Astrocyte of the spinal cord (primary cell): ENCODE measurements at regions not wholly inside any gene's neighbourhood (a gene's known extent, or its start where the extent isn't known, plus 50 kb on each side); places are given as distances from the start of the nearest gene placed in this dataset.

ENCODE experiments used
- DNase-seq: peaks from one replicate; pipeline ENCODE4 v3.0.0; 2011; ENCODE audit warnings: low read depth, low spot score
- H3K4me3 ChIP-seq: 2 replicates; pipeline ENCODE4 v1.5.1; 2011; ENCODE audit warnings: low read depth, mild to moderate bottlenecking, low read length, moderate library complexity
- CTCF ChIP-seq: IDR thresholded peaks from 2 replicates; pipeline ENCODE4 v1.5.1; 2012; ENCODE audit warnings: low read depth, mild to moderate bottlenecking, low read length, inconsistent platforms
- in situ Hi-C: cut with HindIII; loops from 2 replicates; pipeline ENCODE4 v1.10.0; 2017; ENCODE audit warnings: low sequenced_read_pairs

GRCh38 chr11:21911061-21911460 is 281.8 kb upstream of the ANO5 start:
- H3K4me3 ChIP-seq = no peak overlapping the region
- no peak for DNase-seq
- TF ChIP-seq CTCF = no peak
- in situ Hi-C loops = no loop called here

- in situ Hi-C loops = no loop called here
- no peak overlapping the region for H3K4me3 ChIP-seq
- TF ChIP-seq CTCF = no peak
- no peak for DNase-seq
Measured at GRCh38 chr11:21912285-21912684, 280.6 kb upstream of the ANO5 start.

- H3K4me3 ChIP-seq = no peak overlapping the region
- no peak for DNase-seq
- TF ChIP-seq CTCF = no peak
- in situ Hi-C loops = no loop called here
Measured at GRCh38 chr11:21921151-21921550, 271.7 kb upstream of the ANO5 start.

DNA sequence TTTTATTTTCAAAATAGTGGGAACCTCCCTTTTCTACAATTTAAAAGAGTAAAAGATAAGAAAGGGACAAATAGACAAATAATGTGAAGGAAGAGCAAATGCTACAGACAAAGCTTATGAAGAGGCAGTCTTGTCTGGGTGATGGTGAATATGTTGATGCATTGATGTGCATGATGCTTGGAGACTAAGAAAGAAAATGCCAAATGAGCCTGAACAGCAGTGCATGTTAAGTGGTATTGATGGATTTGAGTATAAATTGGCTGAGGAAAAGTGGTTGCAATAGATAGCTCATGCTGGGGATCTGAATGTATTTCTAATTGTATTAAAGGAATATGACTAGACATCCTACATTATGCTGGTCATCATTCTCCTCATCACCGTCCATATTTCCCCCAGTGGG is 268.6 kb upstream of the ANO5 start:
- TF ChIP-seq CTCF = no peak
- H3K4me3 ChIP-seq = no peak overlapping the region
- in situ Hi-C loops = no loop called here
- no peak for DNase-seq

GRCh38 chr11:21927628-21928027 is 265.3 kb upstream of the ANO5 start:
- in situ Hi-C loops = no loop called here
- TF ChIP-seq CTCF = no peak
- no peak overlapping the region for H3K4me3 ChIP-seq
- DNase-seq = no peak

DNA sequence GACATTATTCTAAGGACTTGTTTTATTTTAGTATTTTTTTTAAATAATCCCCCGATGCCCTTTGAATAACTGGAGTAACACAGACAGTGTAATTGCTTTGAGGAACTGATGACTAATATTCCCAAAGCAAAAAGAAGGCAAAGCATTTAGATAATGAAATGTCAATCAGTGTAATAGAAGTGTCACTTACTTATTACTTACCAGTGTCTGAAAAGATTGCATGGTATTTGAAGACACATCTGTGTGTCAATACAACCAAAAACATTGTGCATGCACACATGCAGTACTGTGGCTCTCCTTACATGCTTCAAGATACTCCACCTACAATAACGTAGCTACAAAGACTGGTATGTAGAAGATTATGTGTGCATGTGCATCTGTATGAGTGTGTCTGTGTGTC is 264.0 kb upstream of the ANO5 start:
- DNase-seq = no peak
- TF ChIP-seq CTCF = no peak
- H3K4me3 ChIP-seq = no peak overlapping the region
- in situ Hi-C loops = no loop called here

GRCh38 chr11:21930408-21930807 is 262.5 kb upstream of the ANO5 start:
- no peak overlapping the region for H3K4me3 ChIP-seq
- no peak for DNase-seq
- in situ Hi-C loops = no loop called here
- TF ChIP-seq CTCF = no peak
